BLaER1 treated with 17β-estradiol and CSF1 and Interleukin-3, amounts not matched to agents 10 nM and 100 nM (cell line): ENCODE measurements at regions not wholly inside any gene's neighbourhood (a gene's known extent, or its start where the extent isn't known, plus 50 kb on each side); places are given as distances from the start of the nearest gene placed in this dataset.
"Not testable (repeated sequence)": the region's sequence is repeated elsewhere in the genome, so short reads cannot be mapped to it uniquely, and the experiment has no call there.

Experiments
- H3K27ac ChIP-seq, 11 experiments: shearing (Covaris generic); formaldehyde crosslinking; 2 replicates each; pipeline ENCODE4 v1.8.1; 2022
- H3K27me3 ChIP-seq, 11 experiments: shearing (Covaris generic); formaldehyde crosslinking; 2 replicates each; pipeline ENCODE4 v1.8.1; 2022
- H3K36me3 ChIP-seq, 11 experiments: shearing (Covaris generic); formaldehyde crosslinking; 2 replicates each; pipeline ENCODE4 v1.8.1; 2022
- H3K4me1 ChIP-seq, 10 experiments: shearing (Covaris generic); formaldehyde crosslinking; 2 replicates each; pipeline ENCODE4 v1.8.1; 2022
- H3K4me2 ChIP-seq, 11 experiments: shearing (Covaris generic); formaldehyde crosslinking; 2 replicates each; pipeline ENCODE4 v1.8.1; 2022
- H3K4me3 ChIP-seq, 10 experiments: shearing (Covaris generic); formaldehyde crosslinking; 2 replicates each; pipeline ENCODE4 v1.8.1; 2022
- H3K9ac ChIP-seq, 11 experiments: shearing (Covaris generic); formaldehyde crosslinking; 2 replicates each; pipeline ENCODE4 v1.8.1; 2022
- H3K9me3 ChIP-seq, 11 experiments: shearing (Covaris generic); formaldehyde crosslinking; replicated peaks in 1 of 11; 2 replicates each; pipeline ENCODE4 v1.8.1; 2022
- H4K20me1 ChIP-seq, 11 experiments: shearing (Covaris generic); formaldehyde crosslinking; 2 replicates each; pipeline ENCODE4 v1.8.1; 2022
- Cebpa-rat ChIP-seq, 11 experiments: shearing (Covaris generic); IDR thresholded peaks; 2 replicates each; pipeline ENCODE4 v1.8.1; 2022

DNA sequence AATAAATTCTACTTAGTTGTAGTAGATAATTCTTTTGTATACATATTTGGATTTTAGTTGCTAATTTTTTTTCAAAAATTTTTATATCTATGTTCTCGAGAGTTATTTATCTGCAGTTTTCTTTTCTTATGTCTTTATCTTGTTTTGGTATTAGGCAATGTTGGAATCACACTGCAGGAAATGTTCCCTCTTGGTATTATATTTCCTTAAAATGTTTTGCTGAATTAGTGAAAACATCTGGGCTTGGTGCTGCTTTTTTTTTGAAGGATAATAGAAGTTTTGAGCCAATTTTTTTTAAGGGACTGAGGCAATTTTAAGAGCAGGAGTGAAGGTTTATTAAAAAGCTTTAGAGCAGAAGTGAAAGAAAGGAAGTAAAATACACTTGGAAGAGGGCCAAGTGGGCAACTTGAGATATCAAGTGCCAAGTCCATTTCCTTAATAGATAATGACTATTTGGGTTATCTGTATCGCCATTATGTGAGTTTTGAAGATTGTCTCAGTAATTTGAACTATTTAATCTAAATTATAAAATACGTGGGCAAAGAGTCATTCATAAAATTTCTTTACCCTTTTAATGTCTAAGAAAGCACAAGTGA is 1390.1 kb upstream of the CDH8 start:
- H3K27ac ChIP-seq = no peak overlapping the region
- H3K27me3 ChIP-seq = no peaks in the 10 kb centered on the region
- H3K4me1 ChIP-seq = peaks cover 0 to 12% (median 0%) of the 10 kb centered on the region in 10 experiments; a peak in 7 of 20 replicates
- no peaks in the 10 kb centered on the region for H4K20me1 ChIP-seq
- H3K36me3 ChIP-seq = no peaks in the 10 kb centered on the region
- TF ChIP-seq Cebpa-rat (IDR thresholded peaks at IDR 0.05) = no peak
- no peaks in the 10 kb centered on the region for H3K9me3 ChIP-seq
- peak overlapping the region in 2 of 11 experiments; percentile 37 to 51; a peak in 3 of 22 replicates for H3K4me2 ChIP-seq
- H3K9ac ChIP-seq = no peak overlapping the region
- H3K4me3 ChIP-seq = no peak overlapping the region

DNA sequence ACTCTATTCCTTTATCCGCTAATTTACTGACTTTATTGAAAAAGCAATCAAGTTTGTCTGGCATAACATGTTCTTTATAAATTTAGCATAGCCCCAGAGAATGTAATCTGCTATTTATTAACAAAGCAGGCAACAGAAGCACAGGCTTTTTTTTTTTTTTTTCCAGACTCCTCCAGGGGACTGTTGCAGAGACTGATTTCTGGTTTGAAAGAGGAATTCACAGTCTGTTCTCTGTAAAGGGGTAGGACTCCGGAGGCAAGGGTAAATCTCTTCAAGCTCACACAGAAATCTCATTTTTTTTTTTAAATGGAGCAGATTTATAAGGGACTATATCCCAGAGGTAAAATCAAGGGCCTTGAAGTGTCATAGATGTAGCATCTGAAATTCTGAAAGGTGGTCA is 1386.5 kb upstream of the CDH8 start:
- no peak overlapping the region for H3K27ac ChIP-seq
- no peaks in the 10 kb centered on the region for H3K27me3 ChIP-seq
- peaks cover 0 to 12% (median 0%) of the 10 kb centered on the region in 10 experiments; a peak in 7 of 20 replicates for H3K4me1 ChIP-seq
- H3K36me3 ChIP-seq = no peaks in the 10 kb centered on the region
- no peak for TF ChIP-seq Cebpa-rat (IDR thresholded peaks at IDR 0.05)
- H3K4me2 ChIP-seq = no peak overlapping the region
- H4K20me1 ChIP-seq = no peaks in the 10 kb centered on the region
- H3K4me3 ChIP-seq = no peak overlapping the region
- no peak overlapping the region for H3K9ac ChIP-seq
- H3K9me3 ChIP-seq = no peaks in the 10 kb centered on the region

DNA sequence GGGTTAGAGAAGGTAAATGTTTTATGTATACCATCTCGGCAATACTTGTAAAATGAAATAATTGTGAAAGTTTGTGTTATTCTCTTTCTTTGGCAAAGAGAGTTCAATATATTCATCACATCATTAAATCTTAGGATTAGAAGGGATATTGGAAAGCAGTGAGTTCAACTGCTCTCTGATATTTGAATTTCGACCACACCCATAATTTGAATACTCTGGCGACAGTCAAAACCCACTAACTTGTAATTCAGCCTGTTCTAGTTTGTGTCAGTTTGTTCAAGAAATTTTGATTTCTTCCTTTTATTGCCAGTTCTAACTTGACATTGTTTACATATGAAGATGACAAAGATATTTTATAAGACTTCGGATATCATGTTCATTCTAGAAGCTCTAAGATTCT is 1380.5 kb upstream of the CDH8 start:
- Histone ChIP-seq H3K9me3 (no peaks in the 10 kb centered on the region), H3K4me2 (no peak overlapping the region), H3K9ac (no peak overlapping the region), H3K27me3 (no peaks in the 10 kb centered on the region), H3K4me3 (no peak overlapping the region), H3K4me1 (no peaks in the 10 kb centered on the region), H4K20me1 (no peaks in the 10 kb centered on the region), H3K27ac (no peak overlapping the region), H3K36me3 (no peaks in the 10 kb centered on the region)
- no peak for TF ChIP-seq Cebpa-rat (IDR thresholded peaks at IDR 0.05)

DNA sequence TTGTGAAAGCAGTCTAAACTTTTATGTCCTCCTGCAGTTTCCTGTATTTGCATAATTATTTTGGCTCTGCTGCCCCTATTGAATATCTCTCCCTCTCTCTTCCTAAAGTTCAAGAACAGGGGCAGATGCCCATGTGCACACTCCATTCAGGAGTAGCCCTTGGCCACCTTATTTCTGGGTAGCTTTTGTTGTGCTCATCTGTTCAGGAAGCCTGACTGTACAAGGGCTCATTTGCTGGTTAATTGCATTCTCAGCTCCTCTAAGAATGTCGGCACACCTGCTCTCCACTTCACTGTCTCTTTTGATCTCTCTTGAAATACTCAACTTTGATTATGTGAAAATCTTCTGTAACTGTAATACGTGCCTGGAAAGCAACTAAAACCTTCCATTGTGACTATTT is 1378.8 kb upstream of the CDH8 start:
- Histone ChIP-seq H3K9me3 (no peaks in the 10 kb centered on the region), H3K27me3 (no peaks in the 10 kb centered on the region), H3K4me1 (no peaks in the 10 kb centered on the region), H4K20me1 (no peaks in the 10 kb centered on the region), H3K36me3 (no peaks in the 10 kb centered on the region), H3K9ac (no peak overlapping the region), H3K4me3 (no peak overlapping the region), H3K27ac (no peak overlapping the region), H3K4me2 (no peak overlapping the region)
- no peak for TF ChIP-seq Cebpa-rat (IDR thresholded peaks at IDR 0.05)

DNA sequence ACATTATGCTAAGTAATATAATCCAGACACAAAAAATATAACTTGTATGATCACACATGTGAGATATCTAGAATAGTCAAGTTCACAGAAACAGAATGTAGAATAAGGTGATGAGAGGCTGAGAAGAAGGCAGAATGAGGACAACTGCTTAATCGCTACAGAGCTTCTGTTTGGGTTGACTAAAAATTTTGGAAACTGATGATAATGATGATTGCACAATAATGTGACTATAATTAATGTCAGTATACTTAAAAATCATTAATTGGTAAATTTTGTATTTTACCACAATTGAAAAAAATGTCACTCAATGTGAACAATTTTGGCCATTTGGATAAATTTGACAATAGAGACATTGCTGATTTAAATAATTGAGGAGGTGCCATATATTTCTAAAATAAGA is 1374.4 kb upstream of the CDH8 start:
- H3K9ac ChIP-seq = no peak overlapping the region
- no peaks in the 10 kb centered on the region for H3K36me3 ChIP-seq
- H3K4me3 ChIP-seq = no peak overlapping the region
- peak in 2 of 11 experiments; percentile 36 to 53; a peak in 1 of 22 replicates for TF ChIP-seq Cebpa-rat (IDR thresholded peaks at IDR 0.05)
- H3K27me3 ChIP-seq = no peaks in the 10 kb centered on the region
- H4K20me1 ChIP-seq = no peaks in the 10 kb centered on the region
- H3K27ac ChIP-seq = no peak overlapping the region
- no peak overlapping the region for H3K4me2 ChIP-seq
- no peaks in the 10 kb centered on the region for H3K4me1 ChIP-seq
- H3K9me3 ChIP-seq = no peaks in the 10 kb centered on the region; a peak in 1 of 22 replicates

DNA sequence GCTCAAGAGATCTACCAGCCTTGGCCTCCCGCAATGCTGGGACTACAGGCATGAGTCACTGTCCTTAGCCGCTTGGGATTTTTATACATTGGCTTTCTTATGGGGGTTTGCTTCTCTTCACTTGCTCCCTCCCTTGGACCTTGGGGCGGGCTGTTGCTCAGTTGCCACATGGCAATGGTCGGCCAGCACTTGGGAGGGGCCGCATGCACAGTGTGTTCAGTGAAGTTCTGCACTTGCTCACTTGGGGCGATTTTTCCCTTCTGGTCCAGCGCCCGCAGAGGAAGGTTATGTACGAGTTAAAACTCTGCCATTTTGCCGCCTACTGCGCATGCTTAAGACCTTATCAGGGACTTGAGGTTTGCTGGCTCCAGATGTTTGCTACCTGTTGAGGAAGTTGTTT is 1367.6 kb upstream of the CDH8 start:
- no peak overlapping the region for H3K4me2 ChIP-seq
- H3K27me3 ChIP-seq = no peaks in the 10 kb centered on the region
- H3K36me3 ChIP-seq = no peaks in the 10 kb centered on the region
- H3K4me1 ChIP-seq = no peaks in the 10 kb centered on the region
- no peak for TF ChIP-seq Cebpa-rat (IDR thresholded peaks at IDR 0.05)
- H4K20me1 ChIP-seq = no peaks in the 10 kb centered on the region
- no peaks in the 10 kb centered on the region; a peak in 1 of 22 replicates for H3K9me3 ChIP-seq
- H3K9ac ChIP-seq = no peak overlapping the region
- H3K4me3 ChIP-seq = no peak overlapping the region
- H3K27ac ChIP-seq = no peak overlapping the region

DNA sequence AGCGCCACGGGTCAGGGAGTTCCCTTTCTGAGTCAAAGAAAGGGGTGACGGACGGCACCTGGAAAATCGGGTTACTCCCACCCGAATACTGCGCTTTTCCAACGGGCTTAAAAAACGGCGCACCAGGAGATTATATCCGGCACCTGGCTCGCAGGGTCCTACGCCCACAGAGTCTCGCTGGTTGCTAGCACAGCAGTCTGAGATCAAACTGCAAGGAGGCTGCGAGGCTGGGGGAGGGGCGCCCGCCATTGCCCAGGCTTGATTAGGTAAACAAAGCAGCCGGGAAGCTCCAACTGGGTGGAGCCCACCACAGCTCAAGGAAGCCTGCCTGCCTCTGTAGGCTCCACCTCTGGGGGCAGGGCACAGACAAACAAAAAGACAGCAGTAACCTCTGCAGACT is 1352.0 kb upstream of the CDH8 start:
- not testable (repeated sequence) for H3K27me3 ChIP-seq, H3K9me3 ChIP-seq, H3K36me3 ChIP-seq, H4K20me1 ChIP-seq, H3K27ac ChIP-seq, H3K4me3 ChIP-seq, H3K9ac ChIP-seq, H3K4me1 ChIP-seq, H3K4me2 ChIP-seq

DNA sequence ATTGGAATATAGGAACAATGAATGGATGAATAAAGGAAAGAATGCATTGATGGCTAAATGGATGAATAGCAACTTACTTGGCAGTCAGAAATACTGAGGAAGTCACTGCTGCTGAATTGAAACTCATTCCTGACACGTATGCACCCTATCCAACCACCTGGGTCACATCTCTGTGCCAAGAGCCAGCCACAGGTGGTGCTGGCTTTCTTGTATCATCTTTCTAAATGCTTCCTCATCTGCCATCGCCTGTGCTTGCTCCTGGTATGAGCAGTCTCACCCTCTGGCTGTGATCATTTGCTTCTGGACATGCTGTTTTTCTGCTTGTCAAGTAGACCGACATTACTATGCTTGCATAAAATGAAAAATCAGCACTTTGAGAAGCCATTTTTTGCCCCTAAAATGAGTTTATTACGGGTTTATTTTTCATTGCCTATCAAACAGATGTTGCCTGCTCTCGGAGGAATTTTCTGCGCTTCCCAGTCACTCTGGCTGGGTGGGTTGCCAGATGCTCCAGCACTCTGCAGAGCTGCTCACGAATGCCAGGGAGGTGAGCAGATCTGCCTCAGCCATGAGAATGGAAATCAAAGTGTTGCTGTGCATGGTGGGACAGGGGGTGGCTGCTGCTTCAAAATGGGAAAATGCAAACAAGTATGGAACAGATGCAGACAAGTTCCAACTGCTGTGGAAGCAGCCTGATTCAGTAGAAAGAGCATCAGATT is 1349.6 kb upstream of the CDH8 start:
- Histone ChIP-seq H3K27me3 (no peaks in the 10 kb centered on the region), H3K4me3 (no peak overlapping the region), H3K27ac (no peak overlapping the region), H3K9me3 (no peaks in the 10 kb centered on the region), H3K9ac (no peak overlapping the region), H4K20me1 (no peaks in the 10 kb centered on the region), H3K36me3 (no peaks in the 10 kb centered on the region), H3K4me1 (no peaks in the 10 kb centered on the region), H3K4me2 (no peak overlapping the region)
- TF ChIP-seq Cebpa-rat (IDR thresholded peaks at IDR 0.05) = no peak

DNA sequence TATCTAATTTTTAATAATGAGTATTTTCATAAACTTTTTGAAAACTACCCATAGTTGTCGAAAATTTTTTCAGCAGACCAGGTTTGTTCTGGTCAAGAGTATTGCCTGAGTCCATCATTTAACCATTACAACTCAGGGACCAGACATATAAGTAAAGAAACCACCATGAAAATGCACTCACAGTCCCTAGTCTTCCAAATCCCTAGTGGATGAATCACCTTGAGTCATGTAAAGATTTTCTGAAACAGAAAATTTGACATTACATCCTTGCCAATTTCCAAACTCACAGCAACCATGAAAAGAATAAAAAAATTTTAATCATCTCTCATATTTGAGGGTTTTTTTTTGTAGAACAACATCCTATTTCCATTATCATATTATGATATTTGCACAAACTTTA is 1337.5 kb upstream of the CDH8 start:
- H3K27me3 ChIP-seq = no peaks in the 10 kb centered on the region
- no peak for TF ChIP-seq Cebpa-rat (IDR thresholded peaks at IDR 0.05)
- H3K4me2 ChIP-seq = no peak overlapping the region
- H3K4me3 ChIP-seq = no peak overlapping the region
- H3K36me3 ChIP-seq = no peaks in the 10 kb centered on the region
- no peak overlapping the region for H3K27ac ChIP-seq
- no peak overlapping the region for H3K9ac ChIP-seq
- no peaks in the 10 kb centered on the region for H3K4me1 ChIP-seq
- peaks cover 0 to 5% (median 0%) of the 10 kb centered on the region in 11 experiments; a peak in 2 of 22 replicates for H3K9me3 ChIP-seq
- no peaks in the 10 kb centered on the region for H4K20me1 ChIP-seq

DNA sequence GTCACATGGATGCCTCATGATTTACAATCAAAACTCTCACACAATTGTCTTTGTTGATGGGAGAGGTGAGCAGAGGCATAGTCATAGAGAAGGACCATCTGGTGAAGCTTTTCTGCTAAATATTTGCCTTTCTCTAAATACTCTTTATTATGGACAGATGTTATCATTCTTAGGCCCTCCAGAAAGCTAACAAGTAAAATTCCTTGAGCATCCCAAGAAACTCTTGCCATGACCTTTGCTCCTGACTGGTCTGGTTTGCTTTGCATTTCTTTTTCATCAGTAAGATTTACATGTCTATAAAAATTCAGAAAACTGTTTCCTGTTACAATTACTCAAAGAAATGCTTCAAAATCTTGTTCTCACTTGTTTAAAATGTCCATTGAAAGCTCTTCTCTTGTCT is 1336.6 kb upstream of the CDH8 start:
- no peaks in the 10 kb centered on the region for H4K20me1 ChIP-seq
- no peak for TF ChIP-seq Cebpa-rat (IDR thresholded peaks at IDR 0.05)
- H3K27ac ChIP-seq = no peak overlapping the region

More for the DNA sequence above, 1336.6 kb upstream of the CDH8 start:
- Histone ChIP-seq H3K9me3 (peaks cover 0 to 5% (median 0%) of the 10 kb centered on the region in 11 experiments; a peak in 2 of 22 replicates), H3K4me1 (peaks cover 0 to 5% (median 0%) of the 10 kb centered on the region in 10 experiments; a peak in 3 of 20 replicates), H3K9ac (no peak overlapping the region), H3K4me2 (no peak overlapping the region), H3K4me3 (no peak overlapping the region), H3K36me3 (no peaks in the 10 kb centered on the region), H3K27me3 (no peaks in the 10 kb centered on the region)
